NCI-H2227 treated with DMSO at 0.1 percent for 48 hours (cell line): ENCODE measurements at regions not wholly inside any gene's neighbourhood (a gene's known extent, or its start where the extent isn't known, plus 50 kb on each side); places are given as distances from the start of the nearest gene placed in this dataset.

Experiments used
- DNase-seq: peaks from one replicate; lab custom pipeline; 2025; lab: John Stamatoyannopoulos, UW

DNA sequence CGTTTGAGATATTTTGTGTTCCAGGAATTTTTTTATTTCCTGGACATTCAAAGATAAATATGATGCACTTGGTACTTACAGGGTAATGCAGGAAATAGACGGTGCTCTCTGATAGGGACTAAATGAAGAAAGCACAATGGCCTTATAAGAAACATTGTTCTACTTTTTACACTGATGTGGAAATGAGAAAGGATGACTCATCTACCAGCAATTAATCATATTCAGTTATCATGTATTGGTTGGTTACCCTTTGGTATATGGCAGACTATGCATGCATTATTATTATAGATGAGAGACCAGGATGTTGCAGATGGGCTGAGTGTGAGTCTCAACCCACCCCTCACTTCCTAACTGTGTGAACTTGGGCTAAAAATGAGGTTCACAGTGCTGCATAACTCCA, 222.2 kb downstream of the FLRT2 start:
- DNase-seq: no peak

DNA sequence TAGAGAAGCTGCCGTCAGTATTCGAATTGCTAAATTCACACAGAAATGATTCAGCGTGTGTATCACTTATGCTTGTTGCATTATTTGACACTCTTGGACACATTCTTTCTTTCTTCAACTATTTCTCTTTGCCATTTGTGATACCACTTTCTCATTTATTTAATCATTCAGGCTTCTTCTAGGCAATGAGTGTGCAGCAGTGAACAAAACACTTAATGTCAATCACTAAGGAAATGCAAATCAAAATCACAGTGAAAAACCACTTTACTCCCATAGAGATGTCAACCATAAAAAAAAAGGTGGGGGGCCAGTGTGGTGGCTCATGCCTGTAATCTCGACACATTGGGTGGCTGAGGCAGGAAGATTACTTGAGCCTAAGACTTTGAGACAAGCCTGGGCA, 214.6 kb downstream of the FLRT2 start:
- DNase-seq: no peak

DNA sequence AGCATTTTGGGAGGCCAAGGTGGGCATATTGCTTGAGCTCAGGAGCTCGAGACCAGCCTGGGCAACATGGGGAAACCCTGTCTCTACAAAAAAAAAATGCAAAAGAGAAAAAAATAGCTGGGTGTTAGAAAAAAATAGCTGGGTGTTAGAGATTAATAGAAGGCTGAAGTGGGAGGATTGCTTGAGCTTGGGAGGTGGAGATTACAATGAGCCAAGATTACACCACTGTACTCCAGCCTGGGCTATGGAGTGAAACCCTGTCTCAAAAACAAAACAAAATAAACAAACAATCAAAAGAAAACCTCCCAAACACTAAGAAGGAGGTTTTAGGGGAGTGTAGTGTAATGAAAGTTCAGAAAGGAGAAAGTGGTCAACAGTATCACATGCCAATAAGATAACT, 202.1 kb downstream of the FLRT2 start:
- no peak for DNase-seq

DNA sequence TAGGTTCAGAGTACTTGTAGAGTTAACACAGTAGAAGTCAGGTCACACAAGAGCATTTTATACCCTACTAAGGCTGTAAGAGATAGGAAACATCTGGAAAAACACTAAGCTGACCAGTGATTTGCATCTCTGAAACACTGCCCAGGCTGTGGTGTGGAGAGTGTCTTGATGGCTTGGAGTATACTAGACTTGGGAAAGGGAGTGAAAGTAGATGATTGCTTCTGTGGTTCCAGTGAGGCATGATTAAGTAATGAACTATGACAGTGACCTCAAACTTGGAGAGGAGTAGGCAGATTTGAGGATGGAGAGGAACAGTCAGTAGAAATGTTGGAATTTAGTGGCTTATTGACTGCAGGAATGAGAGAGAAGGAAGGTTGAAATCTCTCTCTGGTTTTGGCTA, 201.2 kb downstream of the FLRT2 start:
- no peak for DNase-seq

DNA sequence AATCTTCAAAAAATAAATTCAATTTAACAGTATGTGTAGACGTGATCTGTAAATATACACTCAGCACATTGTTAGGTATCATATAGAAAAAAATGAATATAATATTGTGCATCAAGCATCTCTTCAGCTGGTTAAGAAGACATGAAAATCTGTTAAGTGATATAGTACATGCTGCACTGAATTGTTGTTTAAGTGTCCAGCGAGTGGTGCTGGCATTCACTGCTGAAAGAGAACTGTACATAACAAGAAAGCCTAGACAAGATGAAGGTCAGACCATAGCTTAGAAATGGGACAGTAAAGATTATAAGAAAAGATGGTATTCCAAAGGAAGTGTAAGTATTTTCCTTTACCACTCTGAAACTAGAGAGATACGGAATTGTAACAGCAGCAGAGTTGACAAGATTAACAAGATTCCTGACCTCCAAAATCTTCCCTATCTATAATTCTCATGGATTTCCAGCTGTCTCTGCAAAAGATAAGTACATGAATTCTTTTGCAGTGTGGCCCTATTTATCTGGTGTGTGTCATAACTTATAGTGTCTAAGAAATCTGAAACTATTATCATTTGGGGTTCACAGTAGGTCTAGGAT, 198.6 kb downstream of the FLRT2 start:
- DNase-seq: no peak

DNA sequence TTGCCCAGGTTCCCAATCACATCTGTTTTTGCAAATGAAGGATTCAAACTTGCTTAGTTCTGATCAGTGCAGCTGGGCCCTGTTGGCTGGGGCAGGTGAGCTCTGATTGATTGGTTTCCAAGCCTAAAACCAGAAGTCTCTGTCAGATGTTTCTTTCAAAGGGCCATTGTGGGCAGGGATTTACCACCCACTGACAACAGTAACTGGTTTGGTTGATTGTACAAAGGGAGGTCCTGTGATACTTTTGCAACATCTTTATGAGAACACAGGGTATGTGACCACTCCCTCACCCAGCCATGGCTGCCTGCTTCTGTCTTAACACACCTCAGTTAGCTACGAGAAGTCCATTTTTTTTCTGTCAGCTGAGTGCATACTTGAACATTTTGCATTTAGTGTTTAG, 184.1 kb downstream of the FLRT2 start:
- DNase-seq: no peak

DNA sequence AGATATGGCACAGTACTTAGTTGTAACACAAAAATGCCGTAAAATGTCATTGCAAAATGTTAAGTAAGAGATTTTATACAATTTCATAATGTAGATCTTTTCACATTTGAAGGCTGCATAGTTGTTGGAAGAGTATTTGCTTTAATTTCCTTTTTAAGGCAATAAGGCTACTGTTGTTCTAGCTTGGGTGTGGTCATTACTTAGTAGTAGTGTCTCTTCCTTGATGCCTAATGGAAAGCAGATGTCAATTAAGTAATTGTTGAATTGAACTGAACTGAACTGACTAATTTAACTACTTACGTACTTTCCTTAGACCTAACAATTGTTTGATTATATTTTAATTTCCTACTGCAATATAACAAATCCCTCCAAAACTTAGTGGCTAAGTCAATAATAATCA, 181.7 kb downstream of the FLRT2 start:
- no peak for DNase-seq
